ENCODE measurements at regions not wholly inside any gene's neighbourhood (a gene's known extent, or its start where the extent isn't known, plus 50 kb on each side); places are given as distances from the start of the nearest gene placed in this dataset.

GRCh38 chr6:141354191-141354955, 778.4 kb upstream of the GJE1 start:
- Histone ChIP-seq H3K27me3 (replicated peaks; ENCODE audit: insufficient read depth, low read depth, low read length, poor library complexity) (no peaks in the 10 kb centered on the region), H3K27ac (ENCODE audit: low read depth, low read length, poor library complexity, severe bottlenecking) (no peak overlapping the region), H3K4me3 (ENCODE audit: low read depth, low read length, poor library complexity, severe bottlenecking) (no peak overlapping the region), H3K36me3 (ENCODE audit: insufficient read depth, low read length, poor library complexity, severe bottlenecking) (no peaks in the 10 kb centered on the region), H3K4me1 (ENCODE audit: insufficient read depth, low read length, poor library complexity, severe bottlenecking) (peaks cover 5% of the 10 kb centered on the region), H3K9me3 (ENCODE audit: low read depth, low read length, poor library complexity, severe bottlenecking) (no peaks in the 10 kb centered on the region)
- intact Hi-C loops (cut with micrococcal nuclease; ENCODE audit: unreplicated experiment), result no loop called here
- peak; percentile 32 for DNase-seq (ENCODE audit: low spot score)
- TF ChIP-seq CTCF (conservative IDR thresholded peaks at IDR 0.05; ENCODE audit: low read depth, low read length) (peak; percentile 27; the same call in 1 of the 2 replicates), EZH2 (IDR thresholded peaks at IDR 0.05; ENCODE audit: borderline replicate concordance, low read depth, low read length, poor library complexity, severe bottlenecking) (no peak)
- no TSS peak for BruUV-seq (replicated peaks)
- ChIA-PET CTCF (no interaction called here), POLR2A (ENCODE audit: low non-redundant PET) (no interaction called here)

- H3K27ac ChIP-seq (ENCODE audit: low read depth, low read length, poor library complexity, severe bottlenecking), result no peak overlapping the region
- H3K9me3 ChIP-seq (ENCODE audit: low read depth, low read length, poor library complexity, severe bottlenecking), result no peaks in the 10 kb centered on the region
- BruUV-seq (replicated peaks), result no TSS peak
- ChIA-PET CTCF (no interaction called here), POLR2A (ENCODE audit: low non-redundant PET) (no interaction called here)
- DNase-seq (ENCODE audit: low spot score), result no peak
- intact Hi-C loops (cut with micrococcal nuclease; ENCODE audit: unreplicated experiment), result no loop called here
- H3K4me3 ChIP-seq (ENCODE audit: low read depth, low read length, poor library complexity, severe bottlenecking), result no peak overlapping the region
- H3K4me1 ChIP-seq (ENCODE audit: insufficient read depth, low read length, poor library complexity, severe bottlenecking), result peaks cover 5% of the 10 kb centered on the region
- H3K27me3 ChIP-seq (replicated peaks; ENCODE audit: insufficient read depth, low read depth, low read length, poor library complexity), result no peaks in the 10 kb centered on the region
- no peaks in the 10 kb centered on the region for H3K36me3 ChIP-seq (ENCODE audit: insufficient read depth, low read length, poor library complexity, severe bottlenecking)
- TF ChIP-seq CTCF (conservative IDR thresholded peaks at IDR 0.05; ENCODE audit: low read depth, low read length), result no peak
- TF ChIP-seq EZH2 (IDR thresholded peaks at IDR 0.05; ENCODE audit: borderline replicate concordance, low read depth, low read length, poor library complexity, severe bottlenecking), result no peak
Measured at GRCh38 chr6:141351721-141352120, 781.0 kb upstream of the GJE1 start.

- H3K4me3 ChIP-seq (ENCODE audit: low read depth, low read length, poor library complexity, severe bottlenecking), result no peak overlapping the region
- DNase-seq (ENCODE audit: low spot score), result no peak
- ChIA-PET CTCF (no interaction called here), POLR2A (ENCODE audit: low non-redundant PET) (no interaction called here)
- H3K27ac ChIP-seq (ENCODE audit: low read depth, low read length, poor library complexity, severe bottlenecking), result no peak overlapping the region
- intact Hi-C loops (cut with micrococcal nuclease; ENCODE audit: unreplicated experiment), result no loop called here
- H3K9me3 ChIP-seq (ENCODE audit: low read depth, low read length, poor library complexity, severe bottlenecking), result no peaks in the 10 kb centered on the region
- H3K36me3 ChIP-seq (ENCODE audit: insufficient read depth, low read length, poor library complexity, severe bottlenecking), result no peaks in the 10 kb centered on the region
- H3K4me1 ChIP-seq (ENCODE audit: insufficient read depth, low read length, poor library complexity, severe bottlenecking), result no peaks in the 10 kb centered on the region
- H3K27me3 ChIP-seq (replicated peaks; ENCODE audit: insufficient read depth, low read depth, low read length, poor library complexity), result no peaks in the 10 kb centered on the region
- TF ChIP-seq EZH2 (IDR thresholded peaks at IDR 0.05; ENCODE audit: borderline replicate concordance, low read depth, low read length, poor library complexity, severe bottlenecking) (no peak), CTCF (conservative IDR thresholded peaks at IDR 0.05; ENCODE audit: low read depth, low read length) (no peak)
- no TSS peak for BruUV-seq (replicated peaks)
Measured at GRCh38 chr6:141349710-141350109, 783.0 kb upstream of the GJE1 start.

Data from A673 (cell line).